Peyer's patch (tissue), 4 donors: ENCODE measurements at regions not wholly inside any gene's neighbourhood (a gene's known extent, or its start where the extent isn't known, plus 50 kb on each side); places are given as distances from the start of the nearest gene placed in this dataset.

Experiments
- POLR2A ChIP-seq, 2 donors: fragments of 450-650 bp; IDR thresholded peaks; one replicate each; pipeline ENCODE4 v1.5.1; 2017; ENCODE audit warnings: antibody characterized with exemption in 2 of 2, mild to moderate bottlenecking in 2 of 2, moderate library complexity in 2 of 2
- TF ChIP-seq, protein P1 (sequence below), 6 experiments: fragments of 450-650 bp in 4 of 6; fragments of 200-600 bp in 2 of 6; sonication (generic) in 1 of 6; IDR thresholded peaks; one replicate each; pipeline ENCODE4 v1.5.1; 2017 to 2019; ENCODE audit warnings: antibody characterized with exemption in 6 of 6, mild to moderate bottlenecking in 3 of 6, moderate library complexity in 1 of 6

DNA sequence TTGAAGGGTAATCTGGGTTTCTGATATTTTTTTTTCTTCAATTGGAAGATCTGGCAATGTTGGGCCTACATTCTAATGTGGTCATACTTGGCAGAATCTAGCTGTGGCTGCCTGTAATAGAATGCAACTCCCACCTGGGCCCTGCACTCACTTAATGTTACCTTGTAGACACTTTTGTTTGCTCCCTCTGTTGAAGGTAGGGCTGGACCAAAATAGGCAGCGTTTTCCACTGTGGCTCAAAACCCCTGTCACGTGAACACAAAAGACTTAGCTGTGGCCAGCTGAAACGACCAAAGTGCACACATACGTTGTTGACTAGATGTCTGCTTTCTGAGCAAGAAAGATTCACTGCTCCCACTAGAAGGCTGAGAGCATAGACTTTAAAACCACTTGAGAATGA is 117.6 kb upstream of the HMHB1 start:
- TF ChIP-seq, protein P1, sequence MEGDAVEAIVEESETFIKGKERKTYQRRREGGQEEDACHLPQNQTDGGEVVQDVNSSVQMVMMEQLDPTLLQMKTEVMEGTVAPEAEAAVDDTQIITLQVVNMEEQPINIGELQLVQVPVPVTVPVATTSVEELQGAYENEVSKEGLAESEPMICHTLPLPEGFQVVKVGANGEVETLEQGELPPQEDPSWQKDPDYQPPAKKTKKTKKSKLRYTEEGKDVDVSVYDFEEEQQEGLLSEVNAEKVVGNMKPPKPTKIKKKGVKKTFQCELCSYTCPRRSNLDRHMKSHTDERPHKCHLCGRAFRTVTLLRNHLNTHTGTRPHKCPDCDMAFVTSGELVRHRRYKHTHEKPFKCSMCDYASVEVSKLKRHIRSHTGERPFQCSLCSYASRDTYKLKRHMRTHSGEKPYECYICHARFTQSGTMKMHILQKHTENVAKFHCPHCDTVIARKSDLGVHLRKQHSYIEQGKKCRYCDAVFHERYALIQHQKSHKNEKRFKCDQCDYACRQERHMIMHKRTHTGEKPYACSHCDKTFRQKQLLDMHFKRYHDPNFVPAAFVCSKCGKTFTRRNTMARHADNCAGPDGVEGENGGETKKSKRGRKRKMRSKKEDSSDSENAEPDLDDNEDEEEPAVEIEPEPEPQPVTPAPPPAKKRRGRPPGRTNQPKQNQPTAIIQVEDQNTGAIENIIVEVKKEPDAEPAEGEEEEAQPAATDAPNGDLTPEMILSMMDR (IDR thresholded peaks at IDR 0.05): no peak
- TF ChIP-seq POLR2A (IDR thresholded peaks at IDR 0.05): no peak
